Iris pigment epithelial cell (primary cell): ENCODE measurements at regions not wholly inside any gene's neighbourhood (a gene's known extent, or its start where the extent isn't known, plus 50 kb on each side); places are given as distances from the start of the nearest gene placed in this dataset.
A peak's percentile ranks its signal among the peaks of the same experiment; 100 is the strongest.

Source experiments
- DNase-seq: peaks from one replicate; pipeline ENCODE4 v3.0.0-alpha.2; 2011; ENCODE audit warnings: low read depth

- DNase-seq = no peak
Observed at GRCh38 chr12:93134175-93134890, 205.2 kb upstream of the EEA1 start.

GRCh38 chr12:93134893-93135285, 205.8 kb upstream of the EEA1 start:
- no peak for DNase-seq

GRCh38 chr12:93135286-93136239, 206.5 kb upstream of the EEA1 start:
- DNase-seq = peak; percentile 81

GRCh38 chr12:93136253-93137055, 207.4 kb upstream of the EEA1 start:
- no peak for DNase-seq

- DNase-seq = peak; percentile 93
Observed at GRCh38 chr12:93137656-93138612, 208.8 kb upstream of the EEA1 start.

GRCh38 chr12:93139028-93139665, 210.1 kb upstream of the EEA1 start:
- DNase-seq = no peak

GRCh38 chr12:93140325-93140724, 211.2 kb upstream of the EEA1 start:
- DNase-seq = no peak

DNA sequence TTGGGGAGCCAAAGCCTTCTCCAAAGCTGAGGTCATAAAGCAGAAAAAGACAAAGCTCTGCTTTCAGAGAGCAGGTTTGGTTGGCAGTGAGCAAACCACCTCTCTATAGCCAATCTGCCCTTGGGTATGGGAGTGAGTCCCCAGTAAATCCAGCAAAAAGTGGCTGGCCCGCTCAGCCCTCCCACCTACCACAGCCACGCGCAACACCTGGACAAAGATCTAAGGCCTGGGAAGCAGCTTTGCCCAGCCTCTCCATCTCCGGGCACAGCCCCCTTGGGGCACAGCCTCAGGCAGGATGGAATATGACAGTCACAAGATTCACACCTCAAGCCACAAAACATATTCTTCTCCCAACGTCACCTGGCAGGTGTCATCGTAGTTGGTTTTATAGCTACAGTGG, 211.7 kb upstream of the EEA1 start:
- DNase-seq = no peak

- no peak for DNase-seq
Observed at GRCh38 chr12:93142881-93143280, 213.8 kb upstream of the EEA1 start.

GRCh38 chr12:93144109-93144508, 215.0 kb upstream of the EEA1 start:
- DNase-seq = no peak

DNA sequence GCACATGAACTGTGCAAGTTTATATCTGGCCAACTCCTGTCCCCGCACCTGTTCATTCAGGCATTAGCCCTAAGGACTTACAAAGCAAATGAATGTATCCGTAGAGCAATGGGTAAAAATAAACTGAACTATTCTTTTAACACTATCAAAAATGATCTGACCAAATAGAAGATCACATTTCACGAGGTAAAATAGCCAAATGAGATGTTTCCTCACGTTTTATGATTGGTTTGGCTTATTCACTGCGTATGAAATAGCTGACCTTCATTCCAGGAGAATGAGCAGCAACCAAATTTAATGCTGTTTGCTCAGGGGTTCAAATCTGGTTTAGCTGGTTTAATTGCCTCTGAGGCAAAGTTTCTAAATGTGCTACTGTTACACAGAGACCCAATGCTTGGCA, 216.0 kb upstream of the EEA1 start:
- peak; percentile 50 for DNase-seq

GRCh38 chr12:93146263-93146939, 217.3 kb upstream of the EEA1 start:
- DNase-seq = peak; percentile 60

- DNase-seq = no peak
Observed at GRCh38 chr12:93146970-93147369, 217.9 kb upstream of the EEA1 start.

- DNase-seq = peak; percentile 34
Observed at GRCh38 chr12:93148412-93148811, 219.3 kb upstream of the EEA1 start.

DNA sequence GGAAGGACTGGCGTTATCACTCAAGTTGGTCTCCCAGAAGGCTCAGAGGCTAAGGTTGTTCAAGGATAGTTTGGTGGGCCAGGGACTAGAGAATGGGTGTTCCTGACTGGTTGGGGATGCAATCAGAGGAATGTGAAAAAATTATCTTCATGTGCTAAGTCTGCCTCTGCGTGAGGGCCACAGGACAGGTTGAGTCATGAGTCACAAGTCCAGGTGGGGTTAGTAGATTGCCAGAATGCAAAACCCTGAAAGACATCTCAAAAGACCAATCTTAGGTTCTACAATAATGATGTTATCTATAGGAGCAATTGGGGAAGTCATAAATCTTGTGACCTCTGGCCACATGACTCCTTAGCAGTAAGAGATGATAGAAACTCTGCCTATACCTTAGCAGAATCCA, 220.1 kb upstream of the EEA1 start:
- no peak for DNase-seq

DNA sequence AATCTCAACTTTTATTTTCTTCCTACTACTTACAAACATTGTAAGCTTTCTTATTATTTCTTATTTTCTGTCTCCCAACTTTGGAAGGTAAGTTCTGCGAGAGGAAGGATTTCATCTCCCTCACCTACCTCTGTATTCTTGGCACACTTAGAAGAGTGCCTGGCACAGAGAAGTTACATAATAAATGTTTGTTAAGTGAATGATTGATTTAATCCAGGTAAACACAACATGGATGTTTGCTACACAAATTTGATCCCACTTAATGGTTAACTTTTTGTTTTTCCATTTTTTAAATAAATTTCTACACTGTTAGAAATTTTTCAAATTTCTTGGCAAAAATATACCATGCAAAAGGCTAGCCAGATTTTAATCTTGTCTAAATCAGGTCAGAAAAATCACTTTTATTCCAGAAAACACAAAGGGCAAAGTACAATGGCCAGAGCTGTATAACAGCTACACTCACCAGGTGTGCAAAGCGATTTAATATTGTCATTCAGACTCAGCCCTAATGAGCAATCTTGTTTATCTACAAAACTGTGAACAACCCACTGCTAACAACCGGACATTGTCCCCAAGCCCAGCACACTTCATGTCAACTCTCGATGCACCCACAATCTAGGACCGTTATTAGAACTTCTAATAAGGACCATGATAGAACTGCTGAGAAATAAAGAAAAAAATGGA, 222.1 kb upstream of the EEA1 start:
- DNase-seq = no peak

- DNase-seq = no peak
Observed at GRCh38 chr12:93152617-93153016, 223.5 kb upstream of the EEA1 start.

DNA sequence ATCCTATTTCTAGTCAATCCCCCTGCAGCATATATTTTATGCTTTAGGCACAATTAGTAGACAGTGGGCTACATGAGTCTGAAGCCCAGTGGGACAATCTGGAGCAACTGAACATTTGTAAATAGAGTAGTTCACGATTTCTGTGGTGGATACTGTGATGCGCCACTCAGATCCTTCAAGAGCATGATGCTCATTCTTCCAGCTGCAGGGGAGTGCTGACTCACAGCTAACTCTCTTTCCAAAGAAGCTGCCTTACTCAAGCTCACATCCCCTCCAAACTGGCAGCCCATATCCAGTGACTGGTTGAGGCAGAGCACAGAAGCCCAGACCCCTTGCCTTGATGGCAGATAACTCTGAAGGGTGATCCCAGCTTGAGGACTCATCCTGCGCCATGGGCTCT, 224.2 kb upstream of the EEA1 start:
- peak; percentile 86 for DNase-seq

DNA sequence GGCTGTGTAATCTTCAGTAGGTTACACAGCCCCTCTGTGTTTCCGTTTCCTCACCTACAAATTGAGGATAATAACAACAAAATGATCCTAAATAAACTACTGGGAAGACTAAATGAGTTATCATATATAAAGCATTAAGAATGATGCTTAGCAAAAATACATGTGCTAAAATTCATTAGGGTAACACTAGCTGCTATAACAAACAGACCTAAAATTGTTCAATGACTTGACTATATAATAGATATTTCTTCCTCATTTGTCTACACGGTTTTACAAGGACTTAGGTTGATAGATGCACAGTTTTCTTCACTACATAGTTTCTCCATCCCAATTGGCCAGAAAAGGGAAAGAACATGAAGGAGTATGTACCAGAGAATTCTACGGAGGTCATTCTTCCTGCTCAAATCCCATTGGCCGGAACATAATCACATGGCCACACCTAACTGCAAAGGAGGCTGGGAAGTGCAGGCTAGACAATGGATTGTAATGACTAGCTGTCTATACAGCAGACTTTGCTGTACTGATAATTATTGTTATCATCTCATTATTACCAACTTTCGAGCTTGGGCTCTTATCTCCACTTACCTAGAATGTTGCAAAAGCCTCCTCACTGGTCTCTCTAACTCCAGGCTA, 223.5 kb upstream of the NUDT4 start:
- DNase-seq = no peak
